Activated CD8-positive, alpha-beta T cell treated with anti-CD3 and anti-CD28 coated beads, Interleukin-2, amount 10 ng/mL, durations not matched to agents 7 days and 5 days (primary cell): ENCODE measurements at regions not wholly inside any gene's neighbourhood (a gene's known extent, or its start where the extent isn't known, plus 50 kb on each side); places are given as distances from the start of the nearest gene placed in this dataset.

Experiments
- ATAC-seq: fragments of 150-1000 bp; cut with Tn5 transposase; one replicate; pipeline ENCODE4 v1.10.0; 2021; ENCODE audit warnings: moderate library complexity
- CTCF ChIA-PET: fragments of 350-600 bp; sonication (Branson Sonifier 250); formaldehyde crosslinking; loops from one replicate; lab custom pipeline; 2021; ENCODE audit warnings: antibody characterized with exemption; lab: Charles Lee
- POLR2A ChIA-PET: fragments of 350-600 bp; sonication (Branson Sonifier 250); formaldehyde crosslinking; loops from one replicate; lab custom pipeline; 2021; ENCODE audit warnings: antibody characterized with exemption; lab: Charles Lee
- DNase-seq: peaks from one replicate; pipeline ENCODE4 v3.0.0-alpha.2; 2020
- H3K27ac Mint-ChIP-seq: one replicate; pipeline ENCODE4 v1.8.0; 2021; ENCODE audit warnings: mild to moderate bottlenecking, mixed read lengths
- H3K27me3 Mint-ChIP-seq: one replicate; pipeline ENCODE4 v1.8.0; 2021; ENCODE audit warnings: low read depth, mixed read lengths
- H3K36me3 Mint-ChIP-seq: one replicate; pipeline ENCODE4 v1.8.0; 2021; ENCODE audit warnings: low read depth, mixed read lengths
- H3K4me1 Mint-ChIP-seq: one replicate; pipeline ENCODE4 v1.8.0; 2021; ENCODE audit warnings: low read depth, mixed read lengths
- H3K4me3 Mint-ChIP-seq: one replicate; pipeline ENCODE4 v1.8.0; 2021; ENCODE audit warnings: mild to moderate bottlenecking, mixed read lengths
- H3K9me3 Mint-ChIP-seq: one replicate; pipeline ENCODE4 v1.8.0; 2022; ENCODE audit warnings: mixed read lengths; ENCODE audit not compliant: insufficient read depth

- Mint-ChIP-seq H3K36me3 (no peaks in the 10 kb centered on the region), H3K27me3 (peaks cover 54% of the 10 kb centered on the region), H3K9me3 (no peaks in the 10 kb centered on the region), H3K4me3 (no peak overlapping the region), H3K4me1 (no peaks in the 10 kb centered on the region), H3K27ac (no peak overlapping the region)
- ChIA-PET CTCF (no interaction called here), POLR2A (no interaction called here)
- ATAC-seq (no peak), DNase-seq (no peak)
Observed at GRCh38 chr6:40753048-40753447, 165.9 kb upstream of the LRFN2 start.

GRCh38 chr6:40744835-40745234 is 157.7 kb upstream of the LRFN2 start:
- Mint-ChIP-seq H3K27ac (no peak overlapping the region), H3K27me3 (peaks cover 18% of the 10 kb centered on the region), H3K36me3 (no peaks in the 10 kb centered on the region), H3K4me1 (no peaks in the 10 kb centered on the region), H3K4me3 (no peak overlapping the region), H3K9me3 (no peaks in the 10 kb centered on the region)
- POLR2A ChIA-PET, result no interaction called here
- DNase-seq, result no peak
- ATAC-seq, result no peak
- CTCF ChIA-PET, result no interaction called here

DNA sequence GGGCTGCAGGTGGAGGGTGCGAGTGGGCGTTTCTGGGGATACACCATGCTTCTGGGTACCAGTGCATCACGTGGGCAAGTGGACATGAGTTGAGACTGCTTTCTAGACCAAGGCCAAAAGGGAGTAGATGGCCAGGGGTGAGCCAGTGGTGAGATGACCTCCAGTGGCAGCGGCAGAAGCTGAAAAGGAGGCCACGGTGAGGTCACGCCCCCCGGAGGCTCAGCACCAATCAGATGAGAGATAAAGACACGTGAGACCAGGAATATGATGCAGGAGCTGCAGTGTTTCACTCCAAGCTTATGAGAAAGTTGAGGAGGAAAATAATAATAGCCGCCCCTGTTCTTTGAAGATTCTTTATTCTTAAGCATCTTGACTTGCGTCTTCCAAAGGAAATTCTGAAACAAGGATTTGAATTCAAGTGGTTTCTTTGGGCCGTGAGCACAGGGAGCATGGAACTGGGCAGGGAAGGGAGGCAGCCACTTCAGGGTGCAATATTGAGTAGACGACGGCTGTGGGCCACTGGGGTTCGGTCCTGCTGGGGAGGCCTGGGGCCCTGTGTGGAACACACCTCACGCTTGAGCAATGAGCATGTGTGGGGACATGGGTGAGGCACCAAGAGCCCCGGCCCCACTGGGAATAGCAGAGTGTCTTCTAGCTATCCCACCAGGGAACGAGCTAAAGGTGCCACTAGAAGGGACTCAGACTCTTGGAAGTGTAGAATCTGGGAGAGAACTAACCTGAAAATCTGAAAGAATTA is 156.7 kb upstream of the LRFN2 start:
- H3K27ac Mint-ChIP-seq, result no peak overlapping the region
- H3K4me1 Mint-ChIP-seq, result no peaks in the 10 kb centered on the region
- peaks cover 12% of the 10 kb centered on the region for H3K27me3 Mint-ChIP-seq
- ChIA-PET POLR2A (no interaction called here), CTCF (no interaction called here)
- H3K4me3 Mint-ChIP-seq, result no peak overlapping the region
- DNase-seq (no peak), ATAC-seq (no peak)
- no peaks in the 10 kb centered on the region for H3K9me3 Mint-ChIP-seq
- H3K36me3 Mint-ChIP-seq, result no peaks in the 10 kb centered on the region

- Mint-ChIP-seq H3K36me3 (no peaks in the 10 kb centered on the region), H3K9me3 (no peaks in the 10 kb centered on the region), H3K4me1 (no peaks in the 10 kb centered on the region), H3K27ac (no peak overlapping the region), H3K4me3 (no peak overlapping the region), H3K27me3 (peaks cover 11% of the 10 kb centered on the region)
- ATAC-seq, result no peak
- no peak for DNase-seq
- CTCF ChIA-PET, result interaction anchor here (1.5 kb wide), 1 partner anchor 156 kb away, joined by 3 read pairs; the partner anchor contains the start of gene LRFN2
- POLR2A ChIA-PET, result no interaction called here
Observed at GRCh38 chr6:40743226-40743625, 156.1 kb upstream of the LRFN2 start.

DNA sequence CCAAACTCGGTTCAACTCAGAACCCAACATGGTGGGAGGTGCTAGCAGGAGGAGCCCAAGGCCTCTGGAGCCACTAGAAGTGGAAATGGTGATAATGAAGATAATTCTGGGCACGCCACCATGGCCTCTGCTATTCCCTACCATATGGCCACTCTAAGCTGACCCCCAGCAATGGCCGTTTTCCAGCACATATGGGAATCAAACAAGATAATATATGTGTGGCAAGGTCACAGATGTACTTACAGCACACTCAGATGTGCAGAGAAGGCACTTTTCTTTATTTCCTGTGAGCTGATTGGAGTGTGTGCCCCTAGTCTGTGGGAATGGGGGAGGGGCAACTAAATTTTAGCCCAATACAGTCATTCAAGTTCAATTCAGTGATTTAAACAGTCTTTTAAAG is 153.4 kb upstream of the LRFN2 start:
- no peaks in the 10 kb centered on the region for H3K36me3 Mint-ChIP-seq
- CTCF ChIA-PET, result no interaction called here
- POLR2A ChIA-PET, result no interaction called here
- no peak overlapping the region for H3K27ac Mint-ChIP-seq
- H3K27me3 Mint-ChIP-seq, result peaks cover under 1% of the 10 kb centered on the region
- no peak overlapping the region for H3K4me3 Mint-ChIP-seq
- no peak for ATAC-seq
- no peaks in the 10 kb centered on the region for H3K4me1 Mint-ChIP-seq
- no peaks in the 10 kb centered on the region for H3K9me3 Mint-ChIP-seq
- DNase-seq, result no peak

DNA sequence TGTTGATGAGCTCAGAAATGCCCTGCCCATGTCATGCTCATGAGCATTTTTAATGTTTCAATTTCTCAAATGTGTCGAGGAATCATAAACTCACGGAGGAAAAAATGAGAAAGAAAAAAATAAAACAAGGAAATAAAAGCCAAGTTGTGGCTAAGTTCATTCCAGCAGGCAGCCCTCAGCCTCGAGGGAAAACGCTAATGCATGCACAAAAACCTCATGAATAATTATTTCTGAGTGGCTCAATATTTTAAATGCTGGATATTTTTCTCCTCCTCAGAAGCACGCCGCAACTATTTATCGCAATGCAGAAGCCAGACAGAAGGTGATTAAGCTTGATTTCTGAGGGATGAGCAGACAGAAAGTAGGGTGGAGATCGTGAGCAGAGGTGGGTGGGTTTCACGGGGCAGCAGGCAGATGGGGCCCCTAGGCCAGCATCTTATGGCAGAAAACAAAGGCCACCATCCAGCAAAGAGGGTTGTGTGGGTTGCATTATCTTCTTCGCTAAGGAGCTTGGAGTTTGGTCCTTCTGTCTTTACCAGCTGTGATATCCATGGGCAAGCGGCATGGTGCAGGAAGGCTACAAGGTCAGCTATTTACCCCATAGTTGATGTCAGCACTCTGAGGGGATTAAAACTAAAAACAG is 151.5 kb upstream of the LRFN2 start:
- H3K9me3 Mint-ChIP-seq, result no peaks in the 10 kb centered on the region
- no peak overlapping the region for H3K4me3 Mint-ChIP-seq
- CTCF ChIA-PET, result no interaction called here
- no peaks in the 10 kb centered on the region for H3K4me1 Mint-ChIP-seq
- DNase-seq (no peak), ATAC-seq (no peak)
- no peaks in the 10 kb centered on the region for H3K36me3 Mint-ChIP-seq
- H3K27me3 Mint-ChIP-seq, result peaks cover 5% of the 10 kb centered on the region
- no peak overlapping the region for H3K27ac Mint-ChIP-seq
- POLR2A ChIA-PET, result no interaction called here

- no peaks in the 10 kb centered on the region for H3K9me3 Mint-ChIP-seq
- no peaks in the 10 kb centered on the region for H3K4me1 Mint-ChIP-seq
- no peaks in the 10 kb centered on the region for H3K36me3 Mint-ChIP-seq
- no peak overlapping the region for H3K27ac Mint-ChIP-seq
- ChIA-PET CTCF (interaction anchor here (1.2 kb wide), 1 partner anchor 177 kb away, joined by 3 read pairs; no protein-coding TSS in a partner anchor), POLR2A (no interaction called here)
- H3K27me3 Mint-ChIP-seq, result peaks cover 8% of the 10 kb centered on the region
- ATAC-seq, result no peak
- no peak overlapping the region for H3K4me3 Mint-ChIP-seq
- no peak for DNase-seq
Observed at GRCh38 chr6:40735521-40735920, 148.4 kb upstream of the LRFN2 start.

DNA sequence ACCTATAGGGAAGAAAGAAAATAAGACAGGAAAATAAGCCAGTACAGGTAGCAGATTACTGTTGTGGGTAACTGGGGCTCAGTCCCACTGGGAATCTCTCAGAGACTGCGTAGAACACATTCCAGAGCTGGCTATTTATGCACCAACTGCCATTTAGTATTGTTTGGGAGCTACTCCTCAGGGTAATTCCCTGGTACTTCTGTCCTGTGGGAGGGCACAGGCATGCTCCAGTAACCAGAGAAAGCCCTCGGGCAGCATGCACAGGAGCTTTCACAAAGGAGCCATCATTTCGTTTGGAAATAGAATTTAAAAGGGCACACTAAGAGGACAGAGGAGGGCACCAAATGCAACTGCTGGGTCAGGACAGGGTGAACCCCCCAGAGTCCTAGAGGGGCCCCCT is 148.0 kb upstream of the LRFN2 start:
- ChIA-PET CTCF (no interaction called here), POLR2A (interaction anchor here (0.6 kb wide), 1 partner anchor 386 kb away, joined by 3 read pairs; no protein-coding TSS in a partner anchor)
- Mint-ChIP-seq H3K27ac (no peak overlapping the region), H3K9me3 (no peaks in the 10 kb centered on the region), H3K4me1 (no peaks in the 10 kb centered on the region), H3K36me3 (no peaks in the 10 kb centered on the region), H3K4me3 (no peak overlapping the region), H3K27me3 (peaks cover 11% of the 10 kb centered on the region)
- DNase-seq (no peak), ATAC-seq (no peak)

DNA sequence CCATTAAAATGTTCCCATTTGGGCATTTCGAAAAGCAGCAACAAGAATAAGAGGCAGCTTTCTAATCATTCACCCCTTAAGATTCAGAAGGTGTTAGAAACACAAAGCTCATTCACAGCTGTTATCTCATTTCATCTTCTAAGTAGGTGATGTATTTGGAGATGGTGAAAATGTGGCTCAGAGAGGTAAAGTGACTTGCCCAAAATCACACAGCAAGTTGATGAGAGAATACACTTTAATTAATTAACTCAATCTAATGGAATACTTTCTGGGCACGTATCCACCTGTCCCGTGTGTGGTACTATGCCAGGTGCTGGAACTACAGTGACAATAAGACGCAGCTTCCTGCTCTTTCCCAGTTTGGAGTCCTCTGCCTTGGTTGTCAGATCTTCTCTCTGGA is 147.4 kb upstream of the LRFN2 start:
- no peaks in the 10 kb centered on the region for H3K4me1 Mint-ChIP-seq
- ATAC-seq (no peak), DNase-seq (no peak)
- CTCF ChIA-PET, result no interaction called here
- H3K4me3 Mint-ChIP-seq, result no peak overlapping the region
- peaks cover 11% of the 10 kb centered on the region for H3K27me3 Mint-ChIP-seq
- H3K9me3 Mint-ChIP-seq, result no peaks in the 10 kb centered on the region
- POLR2A ChIA-PET, result interaction anchor here (0.6 kb wide), 1 partner anchor 386 kb away, joined by 3 read pairs; no protein-coding TSS in a partner anchor
- H3K36me3 Mint-ChIP-seq, result no peaks in the 10 kb centered on the region
- no peak overlapping the region for H3K27ac Mint-ChIP-seq

DNA sequence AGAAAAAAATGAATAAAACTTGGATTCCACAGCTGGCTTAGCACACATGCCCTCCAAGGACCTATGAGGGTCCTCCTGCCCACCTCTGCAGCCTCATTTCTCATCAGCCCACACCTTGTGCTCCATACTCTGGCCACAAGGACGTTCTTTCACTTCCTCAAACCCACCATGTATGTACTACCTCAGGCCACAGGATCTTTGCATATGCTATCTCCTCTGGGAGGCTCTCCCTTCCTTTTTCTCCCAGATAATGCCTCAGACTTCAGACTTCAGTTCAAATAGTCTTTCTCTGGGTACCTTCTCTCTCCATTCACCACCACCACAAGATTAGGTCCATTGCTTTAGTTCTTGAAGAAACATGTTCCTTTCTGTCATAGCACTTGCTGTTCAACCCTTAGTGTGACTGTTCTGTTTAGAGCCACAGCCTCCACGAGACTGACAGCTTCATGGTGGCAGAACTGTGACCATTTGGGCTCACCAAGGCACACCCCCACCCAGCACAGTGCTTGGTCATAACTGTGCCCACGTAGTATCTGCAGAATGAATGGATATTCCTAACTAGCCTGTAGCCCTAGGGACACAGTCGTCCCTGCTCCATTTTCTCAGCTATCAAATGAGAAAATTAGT is 146.7 kb upstream of the LRFN2 start:
- ATAC-seq (no peak), DNase-seq (no peak)
- Mint-ChIP-seq H3K4me3 (no peak overlapping the region), H3K9me3 (no peaks in the 10 kb centered on the region), H3K36me3 (no peaks in the 10 kb centered on the region), H3K27ac (no peak overlapping the region), H3K4me1 (no peaks in the 10 kb centered on the region), H3K27me3 (peaks cover 11% of the 10 kb centered on the region)
- ChIA-PET CTCF (no interaction called here), POLR2A (no interaction called here)

DNA sequence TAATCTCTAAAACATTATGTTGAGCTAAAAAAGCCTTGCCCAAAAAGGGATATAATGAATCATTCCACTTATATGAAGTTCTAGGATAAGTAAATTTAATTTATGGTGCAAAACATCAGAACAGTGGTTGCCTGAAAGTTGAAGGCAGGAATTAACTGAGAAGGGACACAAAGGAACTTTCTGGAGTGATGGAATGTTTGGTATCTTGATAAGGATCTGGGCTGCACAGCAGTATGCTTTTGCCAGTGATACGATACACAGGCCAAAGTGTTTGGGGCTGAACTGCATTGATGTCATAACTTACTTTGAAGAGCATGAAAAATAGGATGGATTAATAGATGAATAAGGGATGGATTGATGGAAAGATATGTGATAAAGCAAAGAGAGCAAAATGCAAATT is 146.1 kb upstream of the LRFN2 start:
- Mint-ChIP-seq H3K4me1 (no peaks in the 10 kb centered on the region), H3K36me3 (no peaks in the 10 kb centered on the region), H3K27me3 (peaks cover 11% of the 10 kb centered on the region), H3K9me3 (no peaks in the 10 kb centered on the region), H3K27ac (no peak overlapping the region), H3K4me3 (no peak overlapping the region)
- CTCF ChIA-PET, result no interaction called here
- POLR2A ChIA-PET, result no interaction called here
- ATAC-seq (no peak), DNase-seq (no peak)

DNA sequence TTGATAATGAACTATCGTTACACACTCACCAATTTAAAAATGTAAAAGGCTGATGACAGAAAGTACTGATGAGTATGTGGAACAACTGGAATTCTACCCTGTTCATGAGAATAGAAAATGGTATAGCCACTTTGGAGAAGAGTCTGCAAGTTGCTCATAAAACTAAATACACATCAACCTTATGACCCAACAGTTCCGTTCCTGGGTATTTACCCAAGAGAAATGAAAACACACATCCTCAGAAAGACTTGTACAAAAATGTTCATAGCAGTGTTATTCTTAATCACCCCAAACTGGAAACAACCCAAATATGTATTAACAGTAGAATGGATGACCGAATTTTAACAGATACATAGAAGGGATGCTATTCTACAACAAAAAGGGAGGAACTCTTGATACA is 145.7 kb upstream of the LRFN2 start:
- Mint-ChIP-seq H3K4me1 (no peaks in the 10 kb centered on the region), H3K27me3 (peaks cover 11% of the 10 kb centered on the region), H3K36me3 (no peaks in the 10 kb centered on the region), H3K4me3 (no peak overlapping the region), H3K9me3 (no peaks in the 10 kb centered on the region), H3K27ac (no peak overlapping the region)
- POLR2A ChIA-PET, result no interaction called here
- CTCF ChIA-PET, result no interaction called here
- DNase-seq (no peak), ATAC-seq (no peak)
